K562 (cell line): ENCODE measurements at regions not wholly inside any gene's neighbourhood (a gene's known extent, or its start where the extent isn't known, plus 50 kb on each side); places are given as distances from the start of the nearest gene placed in this dataset.

Experiments
- ATAC-seq: fragments of 200-7000 bp; cut with Tn5 transposase; 3 replicates; pipeline ENCODE4 v1.9.1; 2020; ENCODE audit warnings: moderate library complexity
- BruUV-seq: library from RNA; stranded (reverse); fragments of 400-500 nt; replicated peaks from 2 replicates; lab custom pipeline; 2021; lab: Mats Ljungman, UMichigan
- CTCF ChIA-PET: fragments of 300-600 bp; formaldehyde crosslinking; extraction: SDS; loops from one replicate; lab custom pipeline; 2021; ENCODE audit warnings: low intra/inter-chr PET ratio; lab: Yijun Ruan, JAX
- POLR2A ChIA-PET: fragments of 300-600, 350-650 bp; sonication (Branson Sonifier 250); formaldehyde crosslinking; extraction: SDS; loops from one replicate; lab custom pipeline; 2021; ENCODE audit warnings: antibody characterized with exemption, inconsistent platforms; lab: Yijun Ruan, JAX
- DNase-seq, 4 experiments: peaks; one replicate each; pipeline versions ENCODE4 v3.0.0 to v3.0.0-alpha.2; 2011 to 2018; ENCODE audit warnings: low spot score in 3 of 4, mixed read lengths in 3 of 4; ENCODE audit errors: extremely low read depth in 1 of 4
- FAIRE-seq: peaks from 2 replicates; lab custom pipeline; 2011; peaks lifted over from hg19 to GRCh38; lab: Jason Lieb, UNC
- H2AFZ ChIP-seq: 2 replicates; pipeline ENCODE4 v1.6.0; 2011; ENCODE audit warnings: low read depth, low read length, control low read depth, inconsistent platforms
- H3K27ac ChIP-seq: fragments of 200-600 bp; 3 replicates; pipeline ENCODE4 v1.8.0; 2011; ENCODE audit warnings: low read depth, mild to moderate bottlenecking, control low read depth, inconsistent platforms, low read length, moderate library complexity, mixed read lengths; ENCODE audit errors: extremely low read depth
- H3K27me3 ChIP-seq, 2 experiments: fragments of 300-600 bp in 1 of 2; 2 replicates in 1 of 2; 3 replicates in 1 of 2; pipeline versions ENCODE4 v1.6.0 to v1.8.0; 2011; ENCODE audit warnings: inconsistent platforms in 2 of 2, low read length in 2 of 2, mild to moderate bottlenecking in 1 of 2, mixed read lengths in 1 of 2, moderate library complexity in 1 of 2; ENCODE audit not compliant: control insufficient read depth in 2 of 2, insufficient read depth in 2 of 2
- H3K36me3 ChIP-seq: fragments of 300-600 bp; 3 replicates; pipeline ENCODE4 v1.8.0; 2011; ENCODE audit warnings: mild to moderate bottlenecking, low read length, inconsistent platforms; ENCODE audit not compliant: control insufficient read depth, insufficient read depth
- H3K4me1 ChIP-seq, 2 experiments: fragments of 200-600 bp in 1 of 2; replicated peaks in 1 of 2; 2 replicates in 1 of 2; 3 replicates in 1 of 2; pipeline versions ENCODE4 v1.5.1 to v1.8.0; 2011; ENCODE audit warnings: inconsistent platforms in 2 of 2, low read length in 2 of 2, mild to moderate bottlenecking in 1 of 2, mixed read lengths in 1 of 2, moderate library complexity in 1 of 2; ENCODE audit not compliant: control insufficient read depth in 2 of 2, insufficient read depth in 2 of 2
- H3K4me2 ChIP-seq: 2 replicates; pipeline ENCODE4 v1.6.1; 2011; ENCODE audit warnings: low read length, control low read depth, inconsistent platforms, mixed read lengths; ENCODE audit not compliant: insufficient read depth
- H3K4me3 ChIP-seq: fragments of 200-600 bp; sonication (generic), shearing (Covaris generic); 2 replicates; pipeline ENCODE4 v1.5.1; 2016; ENCODE audit warnings: control low read depth, inconsistent platforms
- H3K79me2 ChIP-seq: fragments of 200-600 bp; 3 replicates; pipeline ENCODE4 v1.8.0; 2011; ENCODE audit warnings: low read length, inconsistent platforms; ENCODE audit not compliant: control insufficient read depth, insufficient read depth
- H3K9ac ChIP-seq, 2 experiments: 2 replicates each; pipeline versions ENCODE4 v1.6.0 to v1.6.1; 2011; ENCODE audit warnings: low read depth in 2 of 2, low read length in 2 of 2, control low read depth in 1 of 2, inconsistent platforms in 1 of 2, mild to moderate bottlenecking in 1 of 2, mixed read lengths in 1 of 2; ENCODE audit not compliant: insufficient read depth in 1 of 2
- H3K9me1 ChIP-seq: one replicate; pipeline ENCODE4 v1.6.0; 2011; ENCODE audit warnings: inconsistent platforms, mild to moderate bottlenecking, low read length, moderate library complexity; ENCODE audit not compliant: control insufficient read depth, insufficient read depth
- H3K9me3 ChIP-seq: replicated peaks from 2 replicates; pipeline ENCODE4 v1.5.1; 2011; ENCODE audit warnings: low read depth, low read length, inconsistent platforms; ENCODE audit not compliant: control insufficient read depth, insufficient read depth
- H4K20me1 ChIP-seq: replicated peaks from 2 replicates; pipeline ENCODE4 v1.6.1; 2011; ENCODE audit warnings: low read length, inconsistent platforms, mixed read lengths; ENCODE audit not compliant: control insufficient read depth, insufficient read depth
- CHD2 ChIP-seq: IDR thresholded peaks from 2 replicates; pipeline ENCODE4 v1.6.1; 2011; ENCODE audit warnings: low read depth, low read length
- DIDO1 ChIP-seq: fragments of 450-650 bp; IDR thresholded peaks from 2 replicates; pipeline ENCODE4 v1.6.1; 2016; ENCODE audit warnings: low read depth, missing biosample characterization, missing genetic modification characterization
- ELF1 ChIP-seq: fragments of 200-800 bp; sonication (Bioruptor generic); IDR thresholded peaks from 2 replicates; pipeline ENCODE4 v1.6.1; 2016; ENCODE audit warnings: missing genetic modification characterization, missing compliant biosample characterization
- MXD1 ChIP-seq: fragments of 250-450 bp; sonication (Bioruptor Pico); IDR thresholded peaks from 2 replicates; pipeline ENCODE4 v1.8.0; 2021; ENCODE audit warnings: borderline replicate concordance, mild to moderate bottlenecking, moderate library complexity; ENCODE audit not compliant: poor library complexity, severe bottlenecking
- NFIX ChIP-seq: fragments of 250-450 bp; sonication (Bioruptor Pico); IDR thresholded peaks from 2 replicates; pipeline ENCODE4 v1.4.0; 2020; ENCODE audit warnings: low read depth, mild to moderate bottlenecking, moderate library complexity
- ZC3H8 ChIP-seq: fragments of 450-650 bp; IDR thresholded peaks from 2 replicates; pipeline ENCODE4 v1.6.1; 2017
- ZNF639 ChIP-seq, 2 experiments: fragments of 200-800 bp in 1 of 2; sonication (Bioruptor generic) in 1 of 2; sonication (generic) in 1 of 2; formaldehyde crosslinking in 1 of 2; IDR thresholded peaks in 1 of 2; conservative IDR thresholded peaks in 1 of 2; 2 replicates each; pipeline versions ENCODE4 v1.5.0 to v1.6.1; 2016 to 2020; ENCODE audit warnings: missing compliant biosample characterization in 1 of 2, missing genetic modification characterization in 1 of 2, missing genetic modification reagents in 1 of 2
- WGBS: fragments of 100-300 bp; shearing (Covaris generic); methylation state at CpG from one replicate; pipeline ENCODE4 v1.1.6; 2016; ENCODE audit warnings: low coverage, mixed read lengths; ENCODE audit not compliant: insufficient coverage; ENCODE audit errors: missing lambda C conversion rate; 5-methylcytosine and 5-hydroxymethylcytosine counted together
- in situ Hi-C: fragments of 300-500 bp; cut with MboI; formaldehyde crosslinking; loops from 4 replicates; pipeline ENCODE4 v1.15.0; 2018; ENCODE audit warnings: inconsistent platforms, mixed read lengths
- intact Hi-C: fragments of 100-400 bp; cut with micrococcal nuclease; formaldehyde crosslinking; loops from 2 replicates; pipeline ENCODE4 v1.14.2; 2022
- TF ChIP-seq, protein P1 (sequence below): sonication (generic); formaldehyde crosslinking; IDR thresholded peaks from 2 replicates; pipeline ENCODE4 v1.8.1; 2023; ENCODE audit warnings: mild to moderate bottlenecking, missing genetic modification reagents
- TF ChIP-seq, protein P2 (sequence below): fragments of 200-400 bp; formaldehyde crosslinking; IDR thresholded peaks from 2 replicates; pipeline ENCODE4 v1.6.1; 2017; ENCODE audit warnings: mild to moderate bottlenecking, low read depth, low read length, moderate library complexity

DNA sequence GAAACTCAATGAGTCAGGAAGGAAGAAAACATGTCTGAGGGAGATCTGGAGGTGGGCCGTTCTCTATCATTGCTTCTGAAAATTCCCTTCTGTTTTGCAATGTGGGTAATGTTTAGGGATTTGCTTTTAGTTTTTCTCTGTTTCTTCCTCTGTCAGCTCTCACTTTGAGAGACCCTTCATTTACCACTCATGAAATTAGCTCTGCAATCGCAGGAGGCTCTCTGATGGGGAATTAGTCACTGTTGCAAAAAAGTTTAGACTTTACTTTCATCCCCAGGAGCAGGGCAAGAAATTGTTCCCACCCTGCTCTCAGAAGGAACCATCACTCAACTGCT is 80.0 kb upstream of the MAP4K3 start:
- no peak for DNase-seq
- POLR2A ChIA-PET, result no interaction called here
- TF ChIP-seq ELF1 (no peak), DIDO1 (tag) (no peak)
- TF ChIP-seq, protein P1, sequence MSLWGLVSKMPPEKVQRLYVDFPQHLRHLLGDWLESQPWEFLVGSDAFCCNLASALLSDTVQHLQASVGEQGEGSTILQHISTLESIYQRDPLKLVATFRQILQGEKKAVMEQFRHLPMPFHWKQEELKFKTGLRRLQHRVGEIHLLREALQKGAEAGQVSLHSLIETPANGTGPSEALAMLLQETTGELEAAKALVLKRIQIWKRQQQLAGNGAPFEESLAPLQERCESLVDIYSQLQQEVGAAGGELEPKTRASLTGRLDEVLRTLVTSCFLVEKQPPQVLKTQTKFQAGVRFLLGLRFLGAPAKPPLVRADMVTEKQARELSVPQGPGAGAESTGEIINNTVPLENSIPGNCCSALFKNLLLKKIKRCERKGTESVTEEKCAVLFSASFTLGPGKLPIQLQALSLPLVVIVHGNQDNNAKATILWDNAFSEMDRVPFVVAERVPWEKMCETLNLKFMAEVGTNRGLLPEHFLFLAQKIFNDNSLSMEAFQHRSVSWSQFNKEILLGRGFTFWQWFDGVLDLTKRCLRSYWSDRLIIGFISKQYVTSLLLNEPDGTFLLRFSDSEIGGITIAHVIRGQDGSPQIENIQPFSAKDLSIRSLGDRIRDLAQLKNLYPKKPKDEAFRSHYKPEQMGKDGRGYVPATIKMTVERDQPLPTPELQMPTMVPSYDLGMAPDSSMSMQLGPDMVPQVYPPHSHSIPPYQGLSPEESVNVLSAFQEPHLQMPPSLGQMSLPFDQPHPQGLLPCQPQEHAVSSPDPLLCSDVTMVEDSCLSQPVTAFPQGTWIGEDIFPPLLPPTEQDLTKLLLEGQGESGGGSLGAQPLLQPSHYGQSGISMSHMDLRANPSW, result no peak
- TF ChIP-seq, all 486 proteins: peak for 0
- Histone ChIP-seq H3K9me1 (no peaks in the 10 kb centered on the region), H3K27me3 (no peaks in the 10 kb centered on the region), H3K36me3 (no peaks in the 10 kb centered on the region), H3K4me3 (no peak overlapping the region), H3K4me2 (no peak overlapping the region), H3K79me2 (no peaks in the 10 kb centered on the region), H3K9me3 (peaks cover 7% of the 10 kb centered on the region), H3K9ac (no peak overlapping the region), H2AFZ (no peak overlapping the region), H4K20me1 (no peaks in the 10 kb centered on the region), H3K27ac (no peak overlapping the region), H3K4me1 (peaks cover 18 to 40% of the 10 kb centered on the region in 2 experiments)
- FAIRE-seq (no peak), ATAC-seq (no peak)
- intact Hi-C loops (loop anchor here (10.0 kb wide), 1 partner anchor 282 kb away; no protein-coding TSS in a partner anchor), in situ Hi-C loops (no loop called here)
- CTCF ChIA-PET, result no interaction called here
- WGBS, result 58% methylated on average over 2 of the region's 2 CpGs
- BruUV-seq, result no TSS peak

DNA sequence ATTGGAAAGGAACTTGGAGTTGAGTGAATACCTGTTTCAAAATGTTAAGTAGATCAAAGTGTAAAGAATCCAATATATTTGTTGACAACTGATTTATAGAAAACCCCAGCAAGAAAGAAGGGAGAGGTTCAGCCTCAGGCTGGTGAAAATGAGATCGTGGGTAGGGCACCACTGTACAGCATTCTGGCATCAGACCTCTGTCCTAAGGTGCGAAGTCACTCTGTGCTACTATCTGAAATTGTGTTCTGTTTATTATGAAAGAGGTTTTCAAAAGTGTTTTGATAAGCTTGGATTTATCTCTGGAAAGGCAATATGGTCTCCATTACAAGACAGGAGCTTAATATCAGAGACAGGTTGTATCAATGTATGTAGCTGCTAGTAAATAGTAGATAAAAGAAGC is 80.5 kb upstream of the MAP4K3 start:
- ATAC-seq (no peak), FAIRE-seq (no peak), DNase-seq (no peak)
- in situ Hi-C loops (no loop called here), intact Hi-C loops (loop anchor here (10.0 kb wide), 1 partner anchor 283 kb away; no protein-coding TSS in a partner anchor)
- Histone ChIP-seq H3K9me3 (peaks cover 7% of the 10 kb centered on the region), H3K79me2 (no peaks in the 10 kb centered on the region), H2AFZ (no peak overlapping the region), H3K36me3 (no peaks in the 10 kb centered on the region), H3K9me1 (no peaks in the 10 kb centered on the region), H3K27ac (no peak overlapping the region), H3K4me1 (peaks cover 13 to 35% of the 10 kb centered on the region in 2 experiments), H4K20me1 (no peaks in the 10 kb centered on the region), H3K9ac (no peak overlapping the region), H3K4me3 (no peak overlapping the region), H3K4me2 (no peak overlapping the region), H3K27me3 (no peaks in the 10 kb centered on the region)
- ChIA-PET POLR2A (no interaction called here), CTCF (no interaction called here)
- WGBS, result 64% methylated on average over 2 of the region's 2 CpGs
- no TSS peak for BruUV-seq
- TF ChIP-seq ZNF639 (CRISPR knock-in tag; conservative IDR thresholded peaks at IDR 0.05 in 1 of 2, IDR thresholded peaks at IDR 0.05 in 1 of 2) (no peak), MXD1 (no peak), NFIX (CRISPR knock-in tag) (no peak), ZC3H8 (no peak), CHD2 (no peak)
- TF ChIP-seq, protein P2, sequence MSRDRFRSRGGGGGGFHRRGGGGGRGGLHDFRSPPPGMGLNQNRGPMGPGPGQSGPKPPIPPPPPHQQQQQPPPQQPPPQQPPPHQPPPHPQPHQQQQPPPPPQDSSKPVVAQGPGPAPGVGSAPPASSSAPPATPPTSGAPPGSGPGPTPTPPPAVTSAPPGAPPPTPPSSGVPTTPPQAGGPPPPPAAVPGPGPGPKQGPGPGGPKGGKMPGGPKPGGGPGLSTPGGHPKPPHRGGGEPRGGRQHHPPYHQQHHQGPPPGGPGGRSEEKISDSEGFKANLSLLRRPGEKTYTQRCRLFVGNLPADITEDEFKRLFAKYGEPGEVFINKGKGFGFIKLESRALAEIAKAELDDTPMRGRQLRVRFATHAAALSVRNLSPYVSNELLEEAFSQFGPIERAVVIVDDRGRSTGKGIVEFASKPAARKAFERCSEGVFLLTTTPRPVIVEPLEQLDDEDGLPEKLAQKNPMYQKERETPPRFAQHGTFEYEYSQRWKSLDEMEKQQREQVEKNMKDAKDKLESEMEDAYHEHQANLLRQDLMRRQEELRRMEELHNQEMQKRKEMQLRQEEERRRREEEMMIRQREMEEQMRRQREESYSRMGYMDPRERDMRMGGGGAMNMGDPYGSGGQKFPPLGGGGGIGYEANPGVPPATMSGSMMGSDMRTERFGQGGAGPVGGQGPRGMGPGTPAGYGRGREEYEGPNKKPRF, result no peak
